Heart left ventricle (tissue), 13 donors: ENCODE measurements at regions not wholly inside any gene's neighbourhood (a gene's known extent, or its start where the extent isn't known, plus 50 kb on each side); places are given as distances from the start of the nearest gene placed in this dataset.

Experiments used
- CTCF ChIP-seq, 12 donors: fragments of 200-600 bp; sonication (generic) in 4 of 12; IDR thresholded peaks; one replicate each; pipeline versions ENCODE4 v1.5.0 to v1.8.0; 2018 to 2022; ENCODE audit warnings: antibody characterized with exemption in 12 of 12, mild to moderate bottlenecking in 5 of 12
- POLR2A ChIP-seq, 2 donors: fragments of 450-650 bp; IDR thresholded peaks; one replicate each; pipeline ENCODE4 v1.6.1; 2017; ENCODE audit warnings: antibody characterized with exemption in 2 of 2, mild to moderate bottlenecking in 2 of 2, moderate library complexity in 2 of 2
- donor health status: ischemic (EF 13 %, LVEDD 7.1; RV severe dilation, severe dysfunction).
- donor health status: DM: no; HTN: yes; CAD: no.
- donor health status: DM: no; HTN: no; CAD: no.
- donor health status: ischemic (EF 25% LVEDD 6.9; RV normal size, moderate dysfunction).
- donor health status: ischemic (EF 25% LVEDD 5.7; RV mildly dilated, moderate dysfunction).
- donor health status: ischemic (EF 35%, LVEDD 5.7; RV mildly dilated, moderate dysfunction).
- donor health status: nonischemic (EF 11% LVEDD 7.7; RV severe dilation, severe dysfunction).
- donor health status: DM: yes; HTN: yes; CAD: no.
- donor health status: PGD.
- donor health status: ischemic (EF 29% LVEDD 5.4; RV normal size, mild dysfunction).
- donor health status: nonischemic (EF 23%, LVEDD 6.1; RV moderate dilation, normal function).

GRCh38 chr7:11251436-11251835, 277.8 kb downstream of the PHF14 start:
- TF ChIP-seq CTCF (IDR thresholded peaks at IDR 0.05) (no peak), POLR2A (IDR thresholded peaks at IDR 0.05) (no peak)
